GM12872 (cell line): ENCODE measurements at regions not wholly inside any gene's neighbourhood (a gene's known extent, or its start where the extent isn't known, plus 50 kb on each side); places are given as distances from the start of the nearest gene placed in this dataset.

Experiments
- CTCF ChIP-seq: IDR thresholded peaks from 3 replicates; pipeline ENCODE4 v1.5.1; 2011; ENCODE audit warnings: low read depth, mild to moderate bottlenecking, low read length, moderate library complexity; ENCODE audit not compliant: insufficient read depth

- no peak for TF ChIP-seq CTCF
Observed at GRCh38 chr18:9017167-9017904, 85.2 kb upstream of the NDUFV2 start.

- TF ChIP-seq CTCF = no peak
Observed at GRCh38 chr18:9017905-9018227, 84.6 kb upstream of the NDUFV2 start.

- TF ChIP-seq CTCF = no peak
Observed at GRCh38 chr18:9019135-9019534, 83.4 kb upstream of the NDUFV2 start.

- TF ChIP-seq CTCF = no peak
Observed at GRCh38 chr18:9020221-9020620, 82.3 kb upstream of the NDUFV2 start.

GRCh38 chr18:9021458-9021857 lies 81.0 kb upstream of the NDUFV2 start:
- no peak for TF ChIP-seq CTCF

GRCh38 chr18:9022397-9023155 lies 79.9 kb upstream of the NDUFV2 start:
- TF ChIP-seq CTCF = no peak

GRCh38 chr18:9025091-9025838 lies 77.2 kb upstream of the NDUFV2 start:
- no peak for TF ChIP-seq CTCF
